H1 (cell line): ENCODE measurements at regions not wholly inside any gene's neighbourhood (a gene's known extent, or its start where the extent isn't known, plus 50 kb on each side); places are given as distances from the start of the nearest gene placed in this dataset.

ENCODE experiments used
- CTCF ChIA-PET: fragments of 300-600 bp; sonication (Branson Sonifier 250); formaldehyde crosslinking; loops from one replicate; lab custom pipeline; 2021; ENCODE audit not compliant: partially characterized antibody; lab: Charles Lee
- POLR2A ChIA-PET: fragments of 300-600 bp; sonication (Branson Sonifier 250); formaldehyde crosslinking; loops from one replicate; lab custom pipeline; 2021; ENCODE audit warnings: inconsistent platforms; ENCODE audit not compliant: partially characterized antibody; lab: Charles Lee
- DNase-seq, 2 experiments: peaks; one replicate each; pipeline versions ENCODE4 v3.0.0 to v3.0.0-alpha.2; 2010 to 2022; ENCODE audit warnings: low spot score in 2 of 2, low read depth in 1 of 2, mixed read lengths in 1 of 2
- FAIRE-seq: peaks from 2 replicates; lab custom pipeline; 2011; peaks lifted over from hg19 to GRCh38; lab: Jason Lieb, UNC
- H2AFZ ChIP-seq: 2 replicates; pipeline ENCODE4 v1.8.1; 2012; ENCODE audit warnings: low read length, inconsistent platforms
- H2AK5ac ChIP-seq: 2 replicates; pipeline ENCODE4 v1.6.1; 2013; ENCODE audit warnings: low read depth, low read length
- H2BK120ac ChIP-seq: replicated peaks from 2 replicates; pipeline ENCODE3; 2013; ENCODE audit warnings: low read depth, low read length, inconsistent platforms
- H2BK12ac ChIP-seq: 2 replicates; pipeline ENCODE4 v1.6.1; 2013; ENCODE audit warnings: low read depth, low read length
- H2BK15ac ChIP-seq: 2 replicates; pipeline ENCODE4 v1.6.1; 2013; ENCODE audit warnings: low read length
- H2BK20ac ChIP-seq: 2 replicates; pipeline ENCODE4 v1.6.1; 2013; ENCODE audit warnings: low read length
- H2BK5ac ChIP-seq: 2 replicates; pipeline ENCODE4 v1.6.1; 2013; ENCODE audit warnings: low read depth, low read length
- H3K14ac ChIP-seq: 2 replicates; pipeline ENCODE4 v1.6.1; 2013; ENCODE audit warnings: inconsistent platforms; ENCODE audit not compliant: insufficient read length
- H3K18ac ChIP-seq: 2 replicates; pipeline ENCODE4 v1.6.1; 2013; ENCODE audit warnings: low read length; ENCODE audit errors: extremely low read depth
- H3K23ac ChIP-seq: 2 replicates; pipeline ENCODE4 v1.6.1; 2013; ENCODE audit warnings: inconsistent platforms; ENCODE audit not compliant: insufficient read length
- H3K23me2 ChIP-seq: 2 replicates; pipeline ENCODE4 v1.6.1; 2013; ENCODE audit warnings: low read depth, low read length
- H3K27ac ChIP-seq: 2 replicates; pipeline ENCODE4 v1.6.1; 2011; ENCODE audit warnings: low read depth, low read length, inconsistent platforms
- H3K27me3 ChIP-seq, 4 experiments: replicated peaks in 1 of 4; 1 replicate in 1 of 4; 2 replicates in 3 of 4; pipeline versions ENCODE4 v1.6.1 to v1.8.1; 2011 to 2013; ENCODE audit warnings: low read length in 3 of 4, mild to moderate bottlenecking in 3 of 4, inconsistent platforms in 2 of 4, mixed read lengths in 2 of 4, moderate library complexity in 1 of 4; ENCODE audit not compliant: control insufficient read depth in 3 of 4, insufficient read depth in 3 of 4; ENCODE audit errors: extremely low read depth in 1 of 4
- H3K36me3 ChIP-seq, 4 experiments: 2 replicates each; pipeline versions ENCODE4 v1.6.1 to v1.8.1; 2011 to 2013; ENCODE audit warnings: mild to moderate bottlenecking in 4 of 4, low read length in 3 of 4, moderate library complexity in 2 of 4, control low read depth in 1 of 4, inconsistent platforms in 1 of 4; ENCODE audit not compliant: insufficient read depth in 4 of 4, control insufficient read depth in 2 of 4
- H3K4ac ChIP-seq: replicated peaks from 2 replicates; pipeline ENCODE3; 2013; ENCODE audit warnings: low read length, low read depth, mixed read lengths, inconsistent platforms; ENCODE audit not compliant: insufficient read length
- H3K4me1 ChIP-seq, 4 experiments: replicated peaks in 1 of 4; 1 replicate in 1 of 4; 2 replicates in 3 of 4; pipeline versions ENCODE4 v1.6.1 to v1.8.1; 2011 to 2013; ENCODE audit warnings: low read length in 3 of 4, inconsistent platforms in 2 of 4, mixed read lengths in 1 of 4; ENCODE audit not compliant: insufficient read depth in 4 of 4, control insufficient read depth in 3 of 4
- H3K4me2 ChIP-seq, 2 experiments: 2 replicates each; pipeline versions ENCODE4 v1.6.1 to v1.8.1; 2011 to 2013; ENCODE audit warnings: low read depth in 2 of 2, low read length in 2 of 2, control low read depth in 1 of 2, inconsistent platforms in 1 of 2, mild to moderate bottlenecking in 1 of 2; ENCODE audit not compliant: insufficient read depth in 1 of 2
- H3K4me3 ChIP-seq, 4 experiments: fragments of 200-600, 300-600 bp in 1 of 4; sonication (generic), shearing (Covaris generic), sonication (Bioruptor Twin) in 1 of 4; 2 replicates each; pipeline versions ENCODE4 v1.5.1 to v1.8.1; 2011 to 2016; ENCODE audit warnings: low read length in 4 of 4, low read depth in 3 of 4, control low read depth in 2 of 4, inconsistent platforms in 2 of 4, mild to moderate bottlenecking in 2 of 4, mixed read lengths in 1 of 4, moderate library complexity in 1 of 4; ENCODE audit not compliant: insufficient read depth in 2 of 4; ENCODE audit errors: extremely low read depth in 1 of 4
- H3K56ac ChIP-seq: replicated peaks from 2 replicates; pipeline ENCODE3; 2013; ENCODE audit warnings: low read depth, mild to moderate bottlenecking, mixed read lengths, low read length, inconsistent platforms; ENCODE audit not compliant: insufficient read length
- H3K79me1 ChIP-seq: 2 replicates; pipeline ENCODE4 v1.6.1; 2013; ENCODE audit warnings: low read depth, low read length, control low read depth
- H3K79me2 ChIP-seq, 2 experiments: 2 replicates each; pipeline versions ENCODE4 v1.6.1 to v1.8.1; 2012 to 2013; ENCODE audit warnings: low read length in 2 of 2, mild to moderate bottlenecking in 2 of 2, inconsistent platforms in 1 of 2; ENCODE audit not compliant: insufficient read depth in 2 of 2, control insufficient read depth in 1 of 2
- H3K9ac ChIP-seq, 4 experiments: replicated peaks in 1 of 4; 1 replicate in 1 of 4; 2 replicates in 3 of 4; pipeline versions ENCODE4 v1.6.1 to v1.8.1; 2011 to 2013; ENCODE audit warnings: low read depth in 3 of 4, low read length in 3 of 4, control low read depth in 2 of 4, mild to moderate bottlenecking in 2 of 4, moderate library complexity in 2 of 4, inconsistent platforms in 1 of 4; ENCODE audit errors: extremely low read depth in 1 of 4
- H3K9me3 ChIP-seq, 2 experiments: 2 replicates each; pipeline versions ENCODE4 v1.6.1 to v1.8.1; 2012 to 2013; ENCODE audit warnings: mild to moderate bottlenecking in 2 of 2, moderate library complexity in 2 of 2, control low read depth in 1 of 2, inconsistent platforms in 1 of 2, low read depth in 1 of 2, low read length in 1 of 2, mixed read lengths in 1 of 2; ENCODE audit not compliant: insufficient read depth in 2 of 2
- H4K20me1 ChIP-seq, 2 experiments: replicated peaks in 1 of 2; 2 replicates each; pipeline versions ENCODE3 to v1.8.1; 2011 to 2013; ENCODE audit warnings: inconsistent platforms in 2 of 2, low read length in 2 of 2, mild to moderate bottlenecking in 1 of 2; ENCODE audit not compliant: insufficient read depth in 2 of 2, control insufficient read depth in 1 of 2
- H4K5ac ChIP-seq: 2 replicates; pipeline ENCODE4 v1.6.1; 2013; ENCODE audit warnings: low read length, low read depth, mixed read lengths, inconsistent platforms; ENCODE audit not compliant: insufficient read length
- H4K8ac ChIP-seq: 2 replicates; pipeline ENCODE4 v1.8.0; 2013; ENCODE audit warnings: mild to moderate bottlenecking, moderate library complexity, low read length, inconsistent platforms; ENCODE audit not compliant: insufficient read depth; ENCODE audit errors: extremely low read depth
- H4K91ac ChIP-seq: replicated peaks from 2 replicates; pipeline ENCODE3; 2013; ENCODE audit warnings: low read length, mixed read lengths, inconsistent platforms; ENCODE audit not compliant: insufficient read length
- CBX8 ChIP-seq: fragments of 300-800, 300-1000 bp; sonication (generic); IDR thresholded peaks from 2 replicates; pipeline ENCODE4 v1.7.1; 2016; ENCODE audit warnings: low read depth, low read length, borderline replicate concordance
- CHD1 ChIP-seq: IDR thresholded peaks from 2 replicates; pipeline ENCODE4 v1.6.1; 2012; ENCODE audit warnings: low read depth, low read length, improper control_type of control experiment
- CTCF ChIP-seq, 3 experiments: IDR thresholded peaks; 1 replicate in 2 of 3; 2 replicates in 1 of 3; pipeline versions ENCODE4 v1.5.1 to v1.6.1; 2011; ENCODE audit warnings: low read length in 3 of 3, mild to moderate bottlenecking in 3 of 3, inconsistent platforms in 2 of 3, low read depth in 1 of 3, moderate library complexity in 1 of 3; ENCODE audit not compliant: insufficient read depth in 1 of 3; ENCODE audit errors: control extremely low read depth in 1 of 3
- EP300 ChIP-seq, 2 experiments: IDR thresholded peaks; 1 replicate in 1 of 2; 2 replicates in 1 of 2; pipeline ENCODE4 v1.6.1; 2011 to 2012; ENCODE audit warnings: low read depth in 2 of 2, low read length in 2 of 2, mild to moderate bottlenecking in 2 of 2, borderline replicate concordance in 1 of 2, inconsistent platforms in 1 of 2, moderate library complexity in 1 of 2
- EZH2 ChIP-seq: fragments of 200-600 bp; sonication (generic); IDR thresholded peaks from 2 replicates; pipeline ENCODE4 v1.7.1; 2012; ENCODE audit warnings: low read depth, mild to moderate bottlenecking, moderate library complexity, low read length, inconsistent platforms; ENCODE audit not compliant: severe bottlenecking
- GTF2F1 ChIP-seq: IDR thresholded peaks from 2 replicates; pipeline ENCODE4 v1.6.1; 2012; ENCODE audit warnings: low read depth, low read length, improper control_type of control experiment, borderline replicate concordance
- KDM5A ChIP-seq: fragments of 200-600 bp; IDR thresholded peaks from 2 replicates; pipeline ENCODE4 v1.7.1; 2012; ENCODE audit warnings: mild to moderate bottlenecking, low read length, inconsistent platforms, mixed read lengths
- RXRA ChIP-seq: IDR thresholded peaks from 2 replicates; pipeline ENCODE4 v1.6.1; 2011; ENCODE audit warnings: low read depth, mild to moderate bottlenecking, low read length, moderate library complexity; ENCODE audit not compliant: insufficient read depth
- SP1 ChIP-seq: IDR thresholded peaks from 2 replicates; pipeline ENCODE4 v1.6.1; 2011; ENCODE audit warnings: low read depth, low read length
- TCF12 ChIP-seq: IDR thresholded peaks from 2 replicates; pipeline ENCODE4 v1.6.1; 2011; ENCODE audit warnings: low read depth, mild to moderate bottlenecking, low read length
- TEAD4 ChIP-seq: IDR thresholded peaks from 2 replicates; pipeline ENCODE4 v1.6.1; 2012; ENCODE audit warnings: low read depth, low read length, inconsistent platforms, mixed read lengths
- YY1 ChIP-seq: IDR thresholded peaks from 2 replicates; pipeline ENCODE4 v1.6.1; 2011; ENCODE audit warnings: low read depth, mild to moderate bottlenecking, low read length
- ZNF274 ChIP-seq: IDR thresholded peaks from 2 replicates; pipeline ENCODE4 v1.7.0; 2012; ENCODE audit warnings: low read length, borderline replicate concordance; ENCODE audit errors: extremely low read depth
- WGBS, 2 experiments: shearing (Covaris generic) in 1 of 2; methylation state at CpG; one replicate each; pipeline versions ENCODE4 v1.1.6 to v1.1.7; 2013 to 2015; ENCODE audit warnings: low lambda C conversion rate in 2 of 2, mixed read lengths in 2 of 2, inconsistent platforms in 1 of 2, low coverage in 1 of 2, missing lambda C conversion rate in 1 of 2; ENCODE audit not compliant: insufficient replicate concordance in 2 of 2, insufficient coverage in 1 of 2, insufficient read length in 1 of 2; ENCODE audit errors: extremely low coverage in 1 of 2, missing lambda C conversion rate in 1 of 2; 5-methylcytosine and 5-hydroxymethylcytosine counted together

- H3K14ac ChIP-seq, result no peak overlapping the region
- FAIRE-seq (no peak), DNase-seq (no peak)
- H3K4me1 ChIP-seq, result no peaks in the 10 kb centered on the region
- no peak overlapping the region for H2AK5ac ChIP-seq
- H4K20me1 ChIP-seq, result no peaks in the 10 kb centered on the region
- H3K4me3 ChIP-seq, result no peak overlapping the region
- ChIA-PET POLR2A (no interaction called here), CTCF (interaction anchor here (0.6 to 1.5 kb wide), 3 partner anchors 532 to 843 kb away, joined by 3 read pairs; no protein-coding TSS in a partner anchor)
- H4K91ac ChIP-seq, result no peak overlapping the region
- no peaks in the 10 kb centered on the region for H3K36me3 ChIP-seq
- no peak overlapping the region for H4K8ac ChIP-seq
- H3K4ac ChIP-seq, result no peak overlapping the region
- no peak overlapping the region for H3K18ac ChIP-seq
- 90% methylated on average over 2 of the region's 2 CpGs; no CpG with 5 or more reads in 1 of the 2 experiments for WGBS, 2 experiments
- no peak overlapping the region for H3K9ac ChIP-seq
- H2BK15ac ChIP-seq, result no peak overlapping the region
- no peak overlapping the region for H2BK120ac ChIP-seq
- no peaks in the 10 kb centered on the region for H3K79me1 ChIP-seq
- H4K5ac ChIP-seq, result no peak overlapping the region
- no peak overlapping the region for H3K56ac ChIP-seq
- H3K23me2 ChIP-seq, result no peaks in the 10 kb centered on the region
- no peak overlapping the region for H3K4me2 ChIP-seq
- no peak overlapping the region for H2BK5ac ChIP-seq
- no peaks in the 10 kb centered on the region for H3K79me2 ChIP-seq
- peaks cover 5 to 9% of the 10 kb centered on the region in 2 experiments; a peak in 3 of 4 replicates for H3K9me3 ChIP-seq
- no peak overlapping the region for H3K23ac ChIP-seq
- H3K27ac ChIP-seq, result no peak overlapping the region
- no peak overlapping the region for H2BK20ac ChIP-seq
- H3K27me3 ChIP-seq, result no peaks in the 10 kb centered on the region
- no peak overlapping the region for H2AFZ ChIP-seq
- no peak overlapping the region for H2BK12ac ChIP-seq
- no peak for TF ChIP-seq CBX8
- no peak for TF ChIP-seq RXRA
- no peak for TF ChIP-seq CHD1
- no peak for TF ChIP-seq SP1
- TF ChIP-seq ZNF274, result no peak
- no peak for TF ChIP-seq GTF2F1
- no peak for TF ChIP-seq CTCF (IDR thresholded peaks at IDR 0.05; ENCODE audit: control extremely low read depth in 1 of 3, insufficient read depth in 1 of 3, low read depth in 1 of 3, low read length in 3 of 3)
- TF ChIP-seq YY1, result no peak
- TF ChIP-seq TCF12, result no peak
- TF ChIP-seq EP300 (IDR thresholded peaks at IDR 0.05; ENCODE audit: borderline replicate concordance in 1 of 2, low read depth in 2 of 2, low read length in 2 of 2), result no peak
- TF ChIP-seq EZH2, result no peak
- no peak for TF ChIP-seq KDM5A
- TF ChIP-seq TEAD4, result no peak
Observed at GRCh38 chr1:199646761-199647160, 380.7 kb upstream of the NR5A2 start.
